Ascending aorta (tissue), 2 donors: ENCODE measurements at regions not wholly inside any gene's neighbourhood (a gene's known extent, or its start where the extent isn't known, plus 50 kb on each side); places are given as distances from the start of the nearest gene placed in this dataset.
A peak's percentile ranks its signal among the peaks of the same experiment; 100 is the strongest.

Experiments used
- DNase-seq, 2 donors: peaks; one replicate each; pipeline ENCODE4 v3.0.0-alpha.2; 2019; ENCODE audit warnings: low spot score in 2 of 2
- H3K27ac ChIP-seq, 2 donors: fragments of 200-600 bp; sonication (generic); one replicate each; pipeline ENCODE4 v1.5.1; 2016 to 2017; ENCODE audit warnings: mild to moderate bottlenecking in 1 of 2
- H3K27me3 ChIP-seq: fragments of 200-600 bp; sonication (generic); one replicate; pipeline ENCODE4 v1.5.1; 2017
- H3K36me3 ChIP-seq, 2 donors: fragments of 200-600 bp; sonication (generic); one replicate each; pipeline ENCODE4 v1.5.1; 2016
- H3K4me1 ChIP-seq, 2 donors: fragments of 200-600 bp; sonication (generic); one replicate each; pipeline ENCODE4 v1.5.1; 2016 to 2017; ENCODE audit warnings: mild to moderate bottlenecking in 1 of 2
- H3K4me3 ChIP-seq, 2 donors: fragments of 200-600 bp; sonication (generic); one replicate each; pipeline ENCODE4 v1.5.1; 2016 to 2017; ENCODE audit warnings: mild to moderate bottlenecking in 1 of 2
- H3K9me3 ChIP-seq, 2 donors: fragments of 200-600 bp; sonication (generic); one replicate each; pipeline ENCODE4 v1.5.1; 2016
- intact Hi-C: fragments of 100-400 bp; cut with DNase I; formaldehyde crosslinking; loops from one replicate; pipeline ENCODE4 v1.15.1; 2023
- TF ChIP-seq, protein P1 (sequence below), 3 experiments: fragments of 200-600 bp in 2 of 3; fragments of 450-650 bp in 1 of 3; sonication (generic) in 2 of 3; IDR thresholded peaks; one replicate each; pipeline ENCODE4 v1.5.1; 2016 to 2019; ENCODE audit warnings: antibody characterized with exemption in 3 of 3, mild to moderate bottlenecking in 1 of 3, moderate library complexity in 1 of 3

DNA sequence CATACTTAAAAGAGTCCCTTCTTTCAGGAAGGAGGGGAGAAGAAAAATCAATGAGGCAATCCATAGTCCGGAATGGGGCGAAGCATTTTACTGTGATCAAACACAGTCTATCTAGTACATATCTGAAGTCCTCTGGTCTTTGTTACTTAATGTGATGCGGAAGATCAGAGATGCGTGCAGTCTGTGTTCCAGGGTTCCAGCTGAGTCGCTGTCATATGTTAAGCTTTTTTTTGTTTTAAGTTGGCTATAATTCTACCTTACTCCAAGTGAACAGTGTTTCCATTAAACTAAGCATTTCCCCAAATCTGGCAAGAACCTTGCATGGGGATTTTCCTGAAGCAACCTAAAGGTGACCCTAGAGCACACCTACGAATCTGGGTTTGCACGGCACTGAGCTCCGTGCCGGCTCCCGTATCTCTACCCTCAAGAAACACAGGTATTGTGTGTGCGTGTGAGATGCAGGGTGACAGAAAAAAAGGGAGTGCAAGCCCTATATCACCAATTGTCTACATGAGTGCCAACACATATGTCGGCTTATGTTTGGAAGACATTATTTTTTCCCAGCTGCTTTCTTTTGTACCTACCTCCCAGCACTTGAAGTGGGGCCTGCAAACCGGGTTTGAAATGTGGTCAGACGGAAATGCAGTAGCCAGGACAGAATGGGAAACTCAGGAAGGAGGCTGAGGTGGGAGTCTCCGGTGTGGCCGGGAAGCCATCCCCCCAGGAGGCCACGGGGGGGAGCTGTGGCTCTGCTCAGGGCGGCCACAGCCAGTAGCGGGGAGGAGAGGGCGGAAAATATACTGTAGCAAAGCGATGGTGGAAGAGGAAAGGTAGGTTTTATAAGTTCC, 435.8 kb upstream of the MGMT start:
- no peaks in the 10 kb centered on the region for H3K27me3 ChIP-seq
- H3K9me3 ChIP-seq = no peaks in the 10 kb centered on the region
- no peak overlapping the region for H3K4me3 ChIP-seq
- DNase-seq = no peak
- H3K36me3 ChIP-seq = no peaks in the 10 kb centered on the region
- no peaks in the 10 kb centered on the region for H3K4me1 ChIP-seq
- H3K27ac ChIP-seq = no peak overlapping the region
- TF ChIP-seq, protein P1, sequence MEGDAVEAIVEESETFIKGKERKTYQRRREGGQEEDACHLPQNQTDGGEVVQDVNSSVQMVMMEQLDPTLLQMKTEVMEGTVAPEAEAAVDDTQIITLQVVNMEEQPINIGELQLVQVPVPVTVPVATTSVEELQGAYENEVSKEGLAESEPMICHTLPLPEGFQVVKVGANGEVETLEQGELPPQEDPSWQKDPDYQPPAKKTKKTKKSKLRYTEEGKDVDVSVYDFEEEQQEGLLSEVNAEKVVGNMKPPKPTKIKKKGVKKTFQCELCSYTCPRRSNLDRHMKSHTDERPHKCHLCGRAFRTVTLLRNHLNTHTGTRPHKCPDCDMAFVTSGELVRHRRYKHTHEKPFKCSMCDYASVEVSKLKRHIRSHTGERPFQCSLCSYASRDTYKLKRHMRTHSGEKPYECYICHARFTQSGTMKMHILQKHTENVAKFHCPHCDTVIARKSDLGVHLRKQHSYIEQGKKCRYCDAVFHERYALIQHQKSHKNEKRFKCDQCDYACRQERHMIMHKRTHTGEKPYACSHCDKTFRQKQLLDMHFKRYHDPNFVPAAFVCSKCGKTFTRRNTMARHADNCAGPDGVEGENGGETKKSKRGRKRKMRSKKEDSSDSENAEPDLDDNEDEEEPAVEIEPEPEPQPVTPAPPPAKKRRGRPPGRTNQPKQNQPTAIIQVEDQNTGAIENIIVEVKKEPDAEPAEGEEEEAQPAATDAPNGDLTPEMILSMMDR (IDR thresholded peaks at IDR 0.05) = peak; percentile 64 to 94 (median 93)
- intact Hi-C loops = no loop called here

DNA sequence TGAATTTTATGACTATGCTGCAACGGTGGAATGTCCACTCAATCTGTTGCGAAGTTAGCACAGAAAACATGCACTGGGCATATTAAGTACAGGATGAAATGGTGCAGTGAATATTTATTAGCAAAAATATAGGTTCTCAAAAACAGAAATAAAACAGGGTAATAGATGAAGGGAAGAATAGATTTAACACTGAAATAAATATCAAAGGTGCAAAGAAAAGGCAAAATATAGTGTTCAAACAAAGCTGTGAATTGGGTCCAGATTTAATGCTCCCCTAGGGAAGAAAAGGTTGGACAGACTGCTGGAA, 435.2 kb upstream of the MGMT start:
- TF ChIP-seq, protein P1 (IDR thresholded peaks at IDR 0.05) = no peak
- Histone ChIP-seq H3K27ac (no peak overlapping the region), H3K4me3 (no peak overlapping the region), H3K9me3 (no peaks in the 10 kb centered on the region), H3K4me1 (no peaks in the 10 kb centered on the region), H3K36me3 (no peaks in the 10 kb centered on the region), H3K27me3 (no peaks in the 10 kb centered on the region)
- intact Hi-C loops = loop anchor here (2.0 kb wide), 1 partner anchor 941 kb away; no protein-coding TSS in a partner anchor
- DNase-seq = no peak

DNA sequence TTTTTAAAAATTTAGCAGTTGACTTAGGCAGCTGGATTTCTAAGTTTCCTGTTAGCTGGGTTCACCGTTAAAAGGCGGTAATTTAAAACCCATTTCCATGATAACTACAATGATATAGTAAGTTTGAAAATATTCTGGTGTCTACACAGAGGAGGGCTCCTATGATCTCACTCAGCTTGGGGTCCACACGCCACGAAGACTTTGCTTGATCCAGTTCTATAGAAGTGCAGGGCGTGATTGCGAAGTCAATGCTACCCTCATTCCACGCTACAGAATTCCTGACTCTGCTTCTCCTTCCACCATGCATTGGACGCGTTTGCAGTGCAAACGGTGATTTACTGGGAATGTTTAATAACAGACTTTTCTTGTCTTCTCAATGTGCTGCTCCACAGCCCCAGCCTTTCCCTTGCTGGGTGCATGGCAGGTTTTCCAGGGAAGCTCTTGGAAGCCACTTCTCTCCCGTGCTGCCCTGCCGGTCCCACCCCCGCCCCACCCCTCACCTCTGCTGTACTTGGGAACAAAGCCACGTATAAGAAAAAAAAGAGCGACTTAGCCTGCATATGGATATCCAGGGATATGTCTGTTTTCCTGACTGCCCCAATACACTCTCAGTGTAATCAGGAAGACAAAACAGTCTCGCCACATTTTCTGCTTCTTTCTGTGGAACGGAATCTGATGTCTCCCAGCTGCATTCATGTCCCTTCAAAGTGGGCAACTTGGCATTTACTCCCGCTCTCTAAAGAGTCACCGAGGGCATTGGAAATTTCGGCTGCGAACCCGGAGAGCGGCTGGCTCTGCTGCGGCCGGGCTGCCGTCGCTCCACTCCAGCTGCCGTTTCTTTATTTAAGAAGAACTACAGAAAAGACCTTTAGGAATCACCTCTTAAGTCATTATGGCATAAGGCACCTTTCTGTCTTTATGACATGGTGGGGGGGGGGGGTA, 434.4 kb upstream of the MGMT start:
- TF ChIP-seq, protein P1 (IDR thresholded peaks at IDR 0.05) = no peak
- Histone ChIP-seq H3K27ac (no peak overlapping the region), H3K9me3 (no peaks in the 10 kb centered on the region), H3K27me3 (no peaks in the 10 kb centered on the region), H3K36me3 (no peaks in the 10 kb centered on the region), H3K4me3 (no peak overlapping the region), H3K4me1 (no peaks in the 10 kb centered on the region)
- DNase-seq = no peak
- intact Hi-C loops = loop anchor here (2.0 kb wide), 1 partner anchor 940 kb away; no protein-coding TSS in a partner anchor

DNA sequence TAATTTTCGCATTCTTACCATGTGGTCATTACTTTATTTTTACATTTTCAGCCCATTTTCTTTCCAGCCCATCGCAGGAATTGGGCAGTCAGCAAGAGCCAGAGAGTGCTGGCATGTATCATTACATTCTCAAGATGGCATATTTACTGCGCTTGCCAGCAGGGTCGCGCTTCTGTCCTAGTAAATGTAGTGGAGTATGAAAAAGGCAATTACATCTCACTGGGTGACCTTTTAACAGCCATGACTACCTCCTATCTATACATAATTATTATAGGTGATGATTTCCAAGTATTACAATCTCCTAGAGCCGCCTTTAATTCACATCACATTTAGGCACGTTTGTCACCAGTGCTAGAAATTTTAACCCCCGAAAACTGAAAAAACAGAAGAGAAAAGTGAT, 433.7 kb upstream of the MGMT start:
- DNase-seq = no peak
- intact Hi-C loops = loop anchor here (2.0 kb wide), 1 partner anchor 939 kb away; no protein-coding TSS in a partner anchor
- no peak overlapping the region for H3K4me3 ChIP-seq

DNA sequence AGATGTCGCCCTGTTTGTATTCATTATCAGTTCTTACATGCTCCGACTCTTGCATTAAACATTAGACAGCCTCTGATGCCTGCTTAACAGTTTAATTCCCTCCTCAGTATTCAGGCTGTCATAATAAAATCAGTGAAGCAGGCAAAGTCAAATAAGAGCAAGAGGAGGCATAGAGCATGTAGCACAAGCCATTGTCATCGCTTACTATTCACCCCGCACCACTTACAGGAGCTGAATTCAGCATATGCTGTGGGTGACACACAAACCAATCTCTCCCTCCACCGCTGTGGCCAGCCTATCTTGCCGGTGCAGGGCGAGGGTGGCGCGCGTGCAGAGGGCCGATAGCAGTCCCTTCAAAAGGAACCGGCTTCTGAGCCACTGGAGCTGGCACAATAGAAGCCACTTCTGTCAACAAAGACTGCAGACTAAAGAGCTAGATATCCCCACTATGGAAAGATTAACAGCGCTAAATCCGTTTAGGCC, 433.2 kb upstream of the MGMT start:
- no peak for DNase-seq
- no peaks in the 10 kb centered on the region for H3K36me3 ChIP-seq
- no peak overlapping the region for H3K4me3 ChIP-seq
- intact Hi-C loops = loop anchor here (2.0 kb wide), 1 partner anchor 939 kb away; no protein-coding TSS in a partner anchor
- TF ChIP-seq, protein P1 (IDR thresholded peaks at IDR 0.05) = no peak
- H3K27ac ChIP-seq = no peak overlapping the region
- H3K9me3 ChIP-seq = no peaks in the 10 kb centered on the region
- H3K27me3 ChIP-seq = no peaks in the 10 kb centered on the region
- no peaks in the 10 kb centered on the region for H3K4me1 ChIP-seq

More for the DNA sequence above, 433.7 kb upstream of the MGMT start:
- H3K27ac ChIP-seq = no peak overlapping the region
- no peaks in the 10 kb centered on the region for H3K36me3 ChIP-seq
- H3K27me3 ChIP-seq = no peaks in the 10 kb centered on the region
- no peaks in the 10 kb centered on the region for H3K4me1 ChIP-seq
- TF ChIP-seq, protein P1 (IDR thresholded peaks at IDR 0.05) = no peak
- no peaks in the 10 kb centered on the region for H3K9me3 ChIP-seq
